ENCODE measurements at regions not wholly inside any gene's neighbourhood (a gene's known extent, or its start where the extent isn't known, plus 50 kb on each side); places are given as distances from the start of the nearest gene placed in this dataset.
A peak's percentile ranks its signal among the peaks of the same experiment; 100 is the strongest.

GRCh38 chr2:149738767-149739166 lies 151.2 kb upstream of the MMADHC start:
- in situ Hi-C loops (cut with MboI) = no loop called here
- Histone ChIP-seq H3K27ac (no peak overlapping the region), H3K79me2 (ENCODE audit: insufficient read depth) (no peaks in the 10 kb centered on the region), H3K9ac (no peak overlapping the region), H3K36me3 (ENCODE audit: low read depth) (no peaks in the 10 kb centered on the region), H3F3A (ENCODE audit: insufficient read depth) (peaks cover 53% of the 10 kb centered on the region), H3K9me2 (ENCODE audit: insufficient read depth) (no peaks in the 10 kb centered on the region), H3K4me1 (ENCODE audit: insufficient read depth) (peaks cover 74% of the 10 kb centered on the region), H3K27me3 (replicated peaks; ENCODE audit: insufficient read depth) (no peaks in the 10 kb centered on the region), H3K4me3 (no peak overlapping the region), H3K9me3 (ENCODE audit: low read depth) (no peaks in the 10 kb centered on the region), H4K20me1 (ENCODE audit: insufficient read depth) (no peaks in the 10 kb centered on the region), H3K4me2 (ENCODE audit: unreplicated experiment) (peak overlapping the region; percentile 35), H2AFZ (no peak overlapping the region)
- WGBS, 2 experiments (ENCODE audit: low coverage in 1 of 2, low lambda C conversion rate in 2 of 2, missing lambda C conversion rate in 2 of 2) = 50 to 57% methylated on average over 1 of the region's 1 CpG
- no peak for TF ChIP-seq EZH2phosphoT487 (IDR thresholded peaks at IDR 0.05; ENCODE audit: insufficient read depth, low read depth)
- TF ChIP-seq EZH2 (IDR thresholded peaks at IDR 0.05; ENCODE audit: insufficient read depth, poor library complexity, severe bottlenecking) = no peak
- DNase-seq = no peak

- Histone ChIP-seq H3K9ac (no peak overlapping the region), H3F3A (ENCODE audit: insufficient read depth) (peaks cover 53% of the 10 kb centered on the region), H3K36me3 (ENCODE audit: low read depth) (no peaks in the 10 kb centered on the region), H3K79me2 (ENCODE audit: insufficient read depth) (no peaks in the 10 kb centered on the region), H3K27me3 (replicated peaks; ENCODE audit: insufficient read depth) (no peaks in the 10 kb centered on the region), H3K9me3 (ENCODE audit: low read depth) (no peaks in the 10 kb centered on the region), H3K4me3 (no peak overlapping the region), H3K9me2 (ENCODE audit: insufficient read depth) (no peaks in the 10 kb centered on the region), H2AFZ (no peak overlapping the region), H4K20me1 (ENCODE audit: insufficient read depth) (no peaks in the 10 kb centered on the region), H3K27ac (no peak overlapping the region), H3K4me1 (ENCODE audit: insufficient read depth) (peaks cover 74% of the 10 kb centered on the region), H3K4me2 (ENCODE audit: unreplicated experiment) (no peak overlapping the region)
- 19 to 32% methylated on average over 2 of the region's 2 CpGs for WGBS, 2 experiments (ENCODE audit: low coverage in 1 of 2, low lambda C conversion rate in 2 of 2, missing lambda C conversion rate in 2 of 2)
- in situ Hi-C loops (cut with MboI) = no loop called here
- TF ChIP-seq EZH2phosphoT487 (IDR thresholded peaks at IDR 0.05; ENCODE audit: insufficient read depth, low read depth) = no peak
- TF ChIP-seq EZH2 (IDR thresholded peaks at IDR 0.05; ENCODE audit: insufficient read depth, poor library complexity, severe bottlenecking) = no peak
- DNase-seq = peak; percentile 67
Observed at GRCh38 chr2:149737896-149738295, 150.3 kb upstream of the MMADHC start.

GRCh38 chr2:149735237-149735958 lies 147.8 kb upstream of the MMADHC start:
- Histone ChIP-seq H3K9me2 (ENCODE audit: insufficient read depth) (no peaks in the 10 kb centered on the region), H3K36me3 (ENCODE audit: low read depth) (no peaks in the 10 kb centered on the region), H3K27ac (no peak overlapping the region), H3F3A (ENCODE audit: insufficient read depth) (peaks cover 39% of the 10 kb centered on the region), H2AFZ (no peak overlapping the region), H3K9me3 (ENCODE audit: low read depth) (no peaks in the 10 kb centered on the region), H3K9ac (no peak overlapping the region), H4K20me1 (ENCODE audit: insufficient read depth) (no peaks in the 10 kb centered on the region), H3K4me2 (ENCODE audit: unreplicated experiment) (no peak overlapping the region), H3K4me1 (ENCODE audit: insufficient read depth) (peaks cover 63% of the 10 kb centered on the region), H3K27me3 (replicated peaks; ENCODE audit: insufficient read depth) (no peaks in the 10 kb centered on the region), H3K4me3 (no peak overlapping the region), H3K79me2 (ENCODE audit: insufficient read depth) (no peaks in the 10 kb centered on the region)
- no peak for DNase-seq
- 86 to 88% methylated on average over 4 of the region's 4 CpGs for WGBS, 2 experiments (ENCODE audit: low coverage in 1 of 2, low lambda C conversion rate in 2 of 2, missing lambda C conversion rate in 2 of 2)
- in situ Hi-C loops (cut with MboI) = no loop called here
- TF ChIP-seq EZH2phosphoT487 (IDR thresholded peaks at IDR 0.05; ENCODE audit: insufficient read depth, low read depth) (no peak), EZH2 (IDR thresholded peaks at IDR 0.05; ENCODE audit: insufficient read depth, poor library complexity, severe bottlenecking) (no peak)

GRCh38 chr2:149733936-149734685 lies 146.5 kb upstream of the MMADHC start:
- Histone ChIP-seq H3K79me2 (ENCODE audit: insufficient read depth) (no peaks in the 10 kb centered on the region), H3K36me3 (ENCODE audit: low read depth) (no peaks in the 10 kb centered on the region), H4K20me1 (ENCODE audit: insufficient read depth) (no peaks in the 10 kb centered on the region), H3K4me3 (no peak overlapping the region), H3K27ac (no peak overlapping the region), H3K4me2 (ENCODE audit: unreplicated experiment) (peak overlapping the region; percentile 6), H3K9me3 (ENCODE audit: low read depth) (no peaks in the 10 kb centered on the region), H2AFZ (no peak overlapping the region), H3K9me2 (ENCODE audit: insufficient read depth) (no peaks in the 10 kb centered on the region), H3K27me3 (replicated peaks; ENCODE audit: insufficient read depth) (no peaks in the 10 kb centered on the region), H3F3A (ENCODE audit: insufficient read depth) (peaks cover 28% of the 10 kb centered on the region), H3K4me1 (ENCODE audit: insufficient read depth) (peaks cover 50% of the 10 kb centered on the region), H3K9ac (no peak overlapping the region)
- in situ Hi-C loops (cut with MboI) = no loop called here
- no peak for TF ChIP-seq EZH2phosphoT487 (IDR thresholded peaks at IDR 0.05; ENCODE audit: insufficient read depth, low read depth)
- DNase-seq = peak; percentile 37
- WGBS, 2 experiments (ENCODE audit: low coverage in 1 of 2, low lambda C conversion rate in 2 of 2, missing lambda C conversion rate in 2 of 2) = 93 to 95% methylated on average over 3 of the region's 3 CpGs
